LNCaP clone FGC (cell line): ENCODE measurements at regions not wholly inside any gene's neighbourhood (a gene's known extent, or its start where the extent isn't known, plus 50 kb on each side); places are given as distances from the start of the nearest gene placed in this dataset.

ENCODE experiments used
- DNase-seq: peaks from one replicate; pipeline ENCODE4 v3.0.0-alpha.2; 2011; ENCODE audit warnings: low read depth
- H3K4me3 ChIP-seq: 2 replicates; pipeline ENCODE4 v1.5.1; 2011; ENCODE audit warnings: mild to moderate bottlenecking, low read depth, low read length, control low read depth
- TF ChIP-seq, protein P1 (sequence below): IDR thresholded peaks from 2 replicates; pipeline ENCODE4 v1.5.1; 2012; ENCODE audit warnings: mild to moderate bottlenecking; ENCODE audit not compliant: control insufficient read depth, insufficient read depth; ENCODE audit errors: extremely low read depth

DNA sequence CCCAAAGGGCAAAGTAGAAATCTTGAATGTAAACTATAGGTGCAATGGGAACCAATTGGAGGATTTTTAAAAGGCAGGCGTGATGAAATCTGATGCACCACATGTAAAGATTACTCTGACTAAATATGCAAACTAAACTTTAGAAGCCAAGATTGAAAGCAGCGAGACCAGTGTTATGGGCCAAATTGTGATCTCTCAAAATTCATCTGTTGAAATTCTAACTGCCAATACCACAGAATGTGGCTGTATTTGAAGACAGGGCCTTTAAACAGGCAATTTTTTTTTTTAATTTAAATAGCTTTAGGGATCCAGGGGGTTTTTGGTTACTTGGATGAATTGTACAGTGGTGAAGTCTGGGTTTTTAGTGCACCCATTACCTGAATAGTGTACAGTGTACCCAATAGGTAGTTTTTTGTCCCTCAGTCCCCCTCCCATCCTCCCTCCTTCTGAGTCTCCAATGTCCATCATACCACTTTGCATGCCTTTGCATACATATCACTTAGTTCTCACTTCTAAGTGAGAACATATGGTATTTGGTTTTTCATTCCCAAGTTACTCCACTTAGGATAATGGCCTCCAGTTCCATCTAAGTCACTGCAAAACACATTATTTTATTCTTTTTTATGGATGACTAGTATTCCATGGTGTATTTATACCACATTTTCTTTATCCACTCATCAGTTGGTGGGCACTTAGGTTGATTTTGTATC, 69.7 kb downstream of the DRD1 start:
- TF ChIP-seq, protein P1, sequence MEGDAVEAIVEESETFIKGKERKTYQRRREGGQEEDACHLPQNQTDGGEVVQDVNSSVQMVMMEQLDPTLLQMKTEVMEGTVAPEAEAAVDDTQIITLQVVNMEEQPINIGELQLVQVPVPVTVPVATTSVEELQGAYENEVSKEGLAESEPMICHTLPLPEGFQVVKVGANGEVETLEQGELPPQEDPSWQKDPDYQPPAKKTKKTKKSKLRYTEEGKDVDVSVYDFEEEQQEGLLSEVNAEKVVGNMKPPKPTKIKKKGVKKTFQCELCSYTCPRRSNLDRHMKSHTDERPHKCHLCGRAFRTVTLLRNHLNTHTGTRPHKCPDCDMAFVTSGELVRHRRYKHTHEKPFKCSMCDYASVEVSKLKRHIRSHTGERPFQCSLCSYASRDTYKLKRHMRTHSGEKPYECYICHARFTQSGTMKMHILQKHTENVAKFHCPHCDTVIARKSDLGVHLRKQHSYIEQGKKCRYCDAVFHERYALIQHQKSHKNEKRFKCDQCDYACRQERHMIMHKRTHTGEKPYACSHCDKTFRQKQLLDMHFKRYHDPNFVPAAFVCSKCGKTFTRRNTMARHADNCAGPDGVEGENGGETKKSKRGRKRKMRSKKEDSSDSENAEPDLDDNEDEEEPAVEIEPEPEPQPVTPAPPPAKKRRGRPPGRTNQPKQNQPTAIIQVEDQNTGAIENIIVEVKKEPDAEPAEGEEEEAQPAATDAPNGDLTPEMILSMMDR: no peak
- no peak for DNase-seq
- no peak overlapping the region for H3K4me3 ChIP-seq

DNA sequence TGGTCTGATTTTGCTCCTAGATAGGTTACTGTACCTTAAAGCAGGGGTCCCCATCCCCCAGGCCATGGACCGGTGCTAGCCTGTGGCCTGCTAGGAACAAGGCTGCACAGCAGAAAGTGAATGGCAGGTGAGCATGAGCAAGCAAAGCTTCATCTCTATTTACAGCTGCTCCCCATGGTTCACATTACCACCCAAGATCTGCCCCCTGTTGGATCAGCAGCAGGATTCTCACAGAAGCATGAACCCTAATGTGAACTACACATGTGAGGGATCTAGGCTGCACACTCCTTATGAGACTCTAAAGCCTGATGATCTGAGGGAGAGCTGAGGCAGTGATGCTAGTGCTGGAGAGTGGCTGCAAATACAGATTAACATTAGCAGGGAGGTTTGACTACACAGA, 78.1 kb downstream of the DRD1 start:
- TF ChIP-seq, protein P1: no peak
- H3K4me3 ChIP-seq: no peak overlapping the region
- no peak for DNase-seq

DNA sequence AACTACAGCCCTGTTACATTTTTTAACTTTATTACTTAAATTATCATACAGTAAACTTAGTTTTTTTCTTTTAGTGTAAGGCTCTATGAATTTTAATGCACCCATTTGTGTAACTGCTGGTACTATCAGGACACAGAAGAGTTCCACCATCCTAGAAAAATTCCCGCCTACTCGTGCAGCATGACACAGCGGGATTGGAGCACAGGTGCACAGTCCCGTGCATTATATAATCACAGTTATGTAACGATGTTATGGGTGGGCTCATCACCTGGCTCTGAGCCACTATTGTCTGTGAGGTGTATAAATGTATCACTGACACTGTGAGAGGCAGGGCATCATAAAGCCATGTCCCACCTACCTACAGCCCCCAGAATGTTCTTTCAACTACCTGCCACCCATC, 80.7 kb downstream of the DRD1 start:
- TF ChIP-seq, protein P1: no peak
- H3K4me3 ChIP-seq: no peak overlapping the region
- no peak for DNase-seq

DNA sequence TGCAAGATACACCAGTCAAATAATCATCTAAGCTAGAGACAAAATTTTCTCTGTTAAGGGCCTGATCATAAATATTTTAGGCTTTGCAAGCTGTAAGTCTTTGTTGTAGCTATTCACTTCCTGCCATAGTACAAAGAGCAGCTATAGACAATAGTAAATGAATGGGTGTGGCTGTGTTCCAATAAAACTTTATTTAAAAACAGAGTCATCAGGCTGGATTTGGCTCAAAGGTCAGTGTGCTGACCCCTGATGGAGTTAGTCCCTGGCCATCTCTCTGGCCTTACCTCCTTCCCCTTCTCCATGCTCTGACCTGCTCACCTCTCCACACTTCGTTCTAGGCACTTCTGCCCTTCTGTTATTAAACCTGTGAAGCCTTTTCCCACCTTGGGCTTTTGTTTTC, 86.0 kb downstream of the DRD1 start:
- H3K4me3 ChIP-seq: no peak overlapping the region
- no peak for DNase-seq
- TF ChIP-seq, protein P1: no peak

DNA sequence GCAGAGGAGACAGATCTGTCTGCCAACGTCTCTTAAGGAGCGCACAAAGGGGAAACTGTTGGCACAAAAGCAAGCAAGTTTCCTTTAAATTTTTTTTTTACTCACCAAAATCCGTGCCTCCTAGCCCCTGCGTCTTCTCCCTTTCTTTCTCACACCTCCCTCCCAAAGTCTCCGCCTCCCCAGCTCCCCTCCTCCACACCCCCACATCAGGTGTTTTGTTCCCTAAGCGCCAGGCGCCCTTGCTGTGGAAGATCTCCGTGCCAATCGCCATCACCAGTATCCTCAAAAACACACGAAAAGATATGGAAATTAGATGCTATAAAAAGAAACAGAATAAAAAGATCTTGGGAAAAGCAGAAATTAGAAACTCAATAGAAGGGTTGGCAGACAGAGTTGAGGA, 87.6 kb downstream of the DRD1 start:
- H3K4me3 ChIP-seq: no peak overlapping the region
- TF ChIP-seq, protein P1: no peak
- DNase-seq: no peak

DNA sequence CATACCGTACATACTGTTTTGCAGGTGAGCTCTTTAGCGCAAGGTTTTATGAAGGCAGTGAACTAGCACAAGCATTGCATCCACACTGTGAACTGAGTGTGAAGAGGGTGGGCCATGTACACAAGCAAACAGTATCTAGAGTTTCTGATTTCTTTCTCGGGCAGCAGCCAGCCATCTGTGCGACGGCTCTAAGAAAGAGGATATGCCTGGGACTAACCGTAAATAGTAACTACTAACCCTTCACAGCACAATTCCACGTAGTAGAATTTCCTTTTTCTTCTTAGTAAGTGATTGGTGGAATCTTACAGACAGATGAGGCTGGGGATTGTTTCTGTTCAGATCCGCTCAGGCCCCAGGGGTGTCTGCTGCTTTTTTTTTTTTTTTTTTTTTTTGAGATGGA, 89.0 kb downstream of the DRD1 start:
- TF ChIP-seq, protein P1: no peak
- H3K4me3 ChIP-seq: no peak overlapping the region
- DNase-seq: no peak

DNA sequence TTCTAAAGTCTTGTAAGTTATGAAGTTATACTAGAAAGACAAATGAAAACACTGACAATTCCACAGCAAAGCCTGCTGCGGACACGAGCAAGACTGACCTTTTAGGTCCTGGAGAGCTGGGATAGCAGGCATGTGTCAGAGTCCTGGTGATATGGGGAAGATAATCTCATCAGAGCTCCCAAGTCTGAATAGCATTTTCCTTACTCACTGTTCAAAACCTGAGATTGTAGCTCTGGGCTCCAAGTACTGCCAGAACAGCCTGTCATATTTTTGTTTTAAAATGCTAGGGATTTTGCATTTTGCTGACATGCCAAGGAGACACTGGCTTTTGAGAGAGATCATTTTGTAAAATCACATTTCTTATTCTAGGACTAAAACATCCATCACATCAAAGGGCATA, 90.1 kb downstream of the DRD1 start:
- no peak for DNase-seq
- TF ChIP-seq, protein P1: no peak
- H3K4me3 ChIP-seq: no peak overlapping the region
